ENCODE measurements at regions not wholly inside any gene's neighbourhood (a gene's known extent, or its start where the extent isn't known, plus 50 kb on each side); places are given as distances from the start of the nearest gene placed in this dataset.

- TF ChIP-seq, protein P1, sequence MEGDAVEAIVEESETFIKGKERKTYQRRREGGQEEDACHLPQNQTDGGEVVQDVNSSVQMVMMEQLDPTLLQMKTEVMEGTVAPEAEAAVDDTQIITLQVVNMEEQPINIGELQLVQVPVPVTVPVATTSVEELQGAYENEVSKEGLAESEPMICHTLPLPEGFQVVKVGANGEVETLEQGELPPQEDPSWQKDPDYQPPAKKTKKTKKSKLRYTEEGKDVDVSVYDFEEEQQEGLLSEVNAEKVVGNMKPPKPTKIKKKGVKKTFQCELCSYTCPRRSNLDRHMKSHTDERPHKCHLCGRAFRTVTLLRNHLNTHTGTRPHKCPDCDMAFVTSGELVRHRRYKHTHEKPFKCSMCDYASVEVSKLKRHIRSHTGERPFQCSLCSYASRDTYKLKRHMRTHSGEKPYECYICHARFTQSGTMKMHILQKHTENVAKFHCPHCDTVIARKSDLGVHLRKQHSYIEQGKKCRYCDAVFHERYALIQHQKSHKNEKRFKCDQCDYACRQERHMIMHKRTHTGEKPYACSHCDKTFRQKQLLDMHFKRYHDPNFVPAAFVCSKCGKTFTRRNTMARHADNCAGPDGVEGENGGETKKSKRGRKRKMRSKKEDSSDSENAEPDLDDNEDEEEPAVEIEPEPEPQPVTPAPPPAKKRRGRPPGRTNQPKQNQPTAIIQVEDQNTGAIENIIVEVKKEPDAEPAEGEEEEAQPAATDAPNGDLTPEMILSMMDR (IDR thresholded peaks at IDR 0.05) = no peak
- TF ChIP-seq ZFX (IDR thresholded peaks at IDR 0.05; ENCODE audit: borderline replicate concordance) = no peak
These were observed 559.8 kb upstream of the CBLB start for GRCh38 chr3:106428565-106428994.

All from 22Rv1 (cell line).